ENCODE measurements at regions not wholly inside any gene's neighbourhood (a gene's known extent, or its start where the extent isn't known, plus 50 kb on each side); places are given as distances from the start of the nearest gene placed in this dataset.
A peak's percentile ranks its signal among the peaks of the same experiment; 100 is the strongest.

DNA sequence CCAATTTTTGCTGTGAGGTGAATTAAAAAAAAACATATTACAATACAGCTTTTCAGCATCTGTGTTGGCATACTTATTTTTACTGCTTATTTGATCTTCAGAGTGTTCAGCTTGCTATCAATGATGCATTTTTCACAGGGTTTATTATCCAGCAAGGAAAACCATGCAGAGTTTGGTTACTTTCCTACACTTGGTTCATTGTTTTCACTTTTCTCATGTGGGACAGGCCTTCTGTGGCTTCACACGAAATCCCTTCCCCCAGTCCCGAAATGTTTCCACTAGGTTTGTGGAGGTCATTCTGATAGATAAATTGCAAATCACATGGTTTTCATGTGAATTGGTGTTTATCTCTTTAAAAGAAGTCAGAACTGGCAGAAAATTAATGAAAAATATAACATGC lies 205.8 kb downstream of the SPCS3 start:
- 77 to 82% methylated on average over 2 of the region's 2 CpGs for WGBS, 2 donors
- TF ChIP-seq POLR2A (IDR thresholded peaks at IDR 0.05) = no peak
- TF ChIP-seq, protein P1, sequence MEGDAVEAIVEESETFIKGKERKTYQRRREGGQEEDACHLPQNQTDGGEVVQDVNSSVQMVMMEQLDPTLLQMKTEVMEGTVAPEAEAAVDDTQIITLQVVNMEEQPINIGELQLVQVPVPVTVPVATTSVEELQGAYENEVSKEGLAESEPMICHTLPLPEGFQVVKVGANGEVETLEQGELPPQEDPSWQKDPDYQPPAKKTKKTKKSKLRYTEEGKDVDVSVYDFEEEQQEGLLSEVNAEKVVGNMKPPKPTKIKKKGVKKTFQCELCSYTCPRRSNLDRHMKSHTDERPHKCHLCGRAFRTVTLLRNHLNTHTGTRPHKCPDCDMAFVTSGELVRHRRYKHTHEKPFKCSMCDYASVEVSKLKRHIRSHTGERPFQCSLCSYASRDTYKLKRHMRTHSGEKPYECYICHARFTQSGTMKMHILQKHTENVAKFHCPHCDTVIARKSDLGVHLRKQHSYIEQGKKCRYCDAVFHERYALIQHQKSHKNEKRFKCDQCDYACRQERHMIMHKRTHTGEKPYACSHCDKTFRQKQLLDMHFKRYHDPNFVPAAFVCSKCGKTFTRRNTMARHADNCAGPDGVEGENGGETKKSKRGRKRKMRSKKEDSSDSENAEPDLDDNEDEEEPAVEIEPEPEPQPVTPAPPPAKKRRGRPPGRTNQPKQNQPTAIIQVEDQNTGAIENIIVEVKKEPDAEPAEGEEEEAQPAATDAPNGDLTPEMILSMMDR (IDR thresholded peaks at IDR 0.05) = no peak
- intact Hi-C loops (cut with DNase I; ENCODE audit: low total_unique reads) = no loop called here
- no peak overlapping the region for H3K4me3 ChIP-seq (ENCODE audit: low read depth, poor library complexity, severe bottlenecking)
- DNase-seq (ENCODE audit: low spot score in 2 of 2) = no peak

DNA sequence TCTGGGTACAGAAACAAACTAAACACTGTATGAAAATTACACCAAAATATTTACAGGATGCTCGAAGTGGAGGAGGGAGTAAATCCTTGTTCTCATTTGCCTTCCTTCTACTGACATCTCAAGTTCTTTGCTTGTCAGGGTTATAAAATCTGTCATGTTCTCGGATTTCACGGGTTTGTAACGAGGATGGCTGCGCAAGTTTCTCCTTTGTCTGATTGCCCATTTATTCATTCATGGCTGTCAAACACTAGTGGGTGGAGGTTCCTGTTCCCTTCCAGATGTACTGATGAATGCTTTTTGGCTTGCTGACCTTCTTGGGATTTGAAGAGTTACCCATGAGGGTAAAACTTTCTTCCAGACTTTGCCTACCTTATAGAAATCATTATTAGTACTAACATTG lies 206.9 kb downstream of the SPCS3 start:
- DNase-seq (ENCODE audit: low spot score in 2 of 2) = no peak
- TF ChIP-seq, protein P1 (IDR thresholded peaks at IDR 0.05) = no peak
- TF ChIP-seq POLR2A (IDR thresholded peaks at IDR 0.05) = no peak
- intact Hi-C loops (cut with DNase I; ENCODE audit: low total_unique reads) = no loop called here
- WGBS, 2 donors = 20 to 28% methylated on average over 5 of the region's 5 CpGs
- H3K4me3 ChIP-seq (ENCODE audit: low read depth, poor library complexity, severe bottlenecking) = no peak overlapping the region

DNA sequence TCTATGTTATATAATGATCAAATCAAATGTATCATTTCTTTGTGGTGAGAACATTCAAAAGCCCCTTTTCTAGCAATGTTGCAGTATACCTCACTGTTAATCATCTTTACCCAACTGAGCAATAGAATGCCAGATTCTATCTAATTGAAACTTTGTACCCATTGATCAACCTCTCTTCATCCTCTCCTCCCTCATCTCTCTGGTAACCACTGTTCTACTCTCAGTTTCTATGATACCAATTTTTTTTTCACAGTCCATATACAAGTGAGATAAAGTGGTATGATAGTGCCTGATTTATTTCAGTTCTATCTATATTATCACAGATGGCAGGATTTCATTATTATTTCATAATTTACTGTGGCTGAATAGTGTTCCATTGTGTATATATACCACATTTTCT lies 209.8 kb downstream of the SPCS3 start:
- no peak for DNase-seq (ENCODE audit: low spot score in 2 of 2)
- intact Hi-C loops (cut with DNase I; ENCODE audit: low total_unique reads) = no loop called here
- no peak for TF ChIP-seq POLR2A (IDR thresholded peaks at IDR 0.05)
- no peak overlapping the region for H3K4me3 ChIP-seq (ENCODE audit: low read depth, poor library complexity, severe bottlenecking)

DNA sequence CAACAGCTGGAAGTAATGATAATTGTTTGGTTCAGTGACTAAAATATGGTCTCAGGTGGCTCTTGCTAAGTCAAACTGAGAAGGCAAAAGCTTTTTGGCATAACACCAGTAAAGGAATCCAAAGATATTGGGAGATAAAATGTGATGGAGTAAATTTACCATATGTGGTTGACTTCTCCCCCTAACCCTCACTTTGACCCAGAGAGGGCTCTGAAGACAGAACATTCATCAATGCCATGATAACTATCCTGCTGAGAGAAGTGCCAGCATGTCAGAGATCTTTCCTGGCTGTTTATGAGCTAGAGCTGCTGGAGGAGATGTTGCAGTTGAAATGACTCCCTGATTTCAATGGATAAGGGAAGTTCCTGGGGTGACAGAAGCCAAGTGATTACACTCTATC lies 213.4 kb downstream of the SPCS3 start:
- DNase-seq (ENCODE audit: low spot score in 2 of 2) = no peak
- no peak overlapping the region for H3K4me3 ChIP-seq (ENCODE audit: low read depth, poor library complexity, severe bottlenecking)
- TF ChIP-seq, protein P1 (IDR thresholded peaks at IDR 0.05) = no peak
- no peak for TF ChIP-seq POLR2A (IDR thresholded peaks at IDR 0.05)
- intact Hi-C loops (cut with DNase I; ENCODE audit: low total_unique reads) = no loop called here

DNA sequence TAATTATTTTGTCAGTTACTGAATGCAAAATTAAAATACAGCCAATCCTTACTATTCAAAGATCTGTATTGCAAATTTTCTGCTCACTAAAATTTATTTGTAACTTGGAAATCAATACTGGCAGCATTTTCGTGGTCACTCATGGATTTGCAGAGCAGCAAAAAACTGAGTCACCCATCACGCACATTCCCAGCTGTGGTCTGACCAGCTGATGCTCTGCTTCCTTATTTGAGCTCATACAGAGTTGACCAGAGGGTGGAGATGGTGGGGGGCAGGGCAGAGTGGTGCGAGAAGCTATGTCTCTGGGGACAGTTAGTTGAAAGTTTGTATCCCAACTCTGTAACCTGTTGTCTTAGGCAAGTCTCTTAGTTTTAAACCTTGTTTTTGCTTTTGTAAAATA lies 214.8 kb downstream of the SPCS3 start:
- intact Hi-C loops (cut with DNase I; ENCODE audit: low total_unique reads) = no loop called here
- 67 to 75% methylated on average over 3 of the region's 3 CpGs for WGBS, 2 donors
- TF ChIP-seq, protein P1 (IDR thresholded peaks at IDR 0.05) = no peak
- no peak for TF ChIP-seq POLR2A (IDR thresholded peaks at IDR 0.05)
- no peak for DNase-seq (ENCODE audit: low spot score in 2 of 2)
- H3K4me3 ChIP-seq (ENCODE audit: low read depth, poor library complexity, severe bottlenecking) = no peak overlapping the region

DNA sequence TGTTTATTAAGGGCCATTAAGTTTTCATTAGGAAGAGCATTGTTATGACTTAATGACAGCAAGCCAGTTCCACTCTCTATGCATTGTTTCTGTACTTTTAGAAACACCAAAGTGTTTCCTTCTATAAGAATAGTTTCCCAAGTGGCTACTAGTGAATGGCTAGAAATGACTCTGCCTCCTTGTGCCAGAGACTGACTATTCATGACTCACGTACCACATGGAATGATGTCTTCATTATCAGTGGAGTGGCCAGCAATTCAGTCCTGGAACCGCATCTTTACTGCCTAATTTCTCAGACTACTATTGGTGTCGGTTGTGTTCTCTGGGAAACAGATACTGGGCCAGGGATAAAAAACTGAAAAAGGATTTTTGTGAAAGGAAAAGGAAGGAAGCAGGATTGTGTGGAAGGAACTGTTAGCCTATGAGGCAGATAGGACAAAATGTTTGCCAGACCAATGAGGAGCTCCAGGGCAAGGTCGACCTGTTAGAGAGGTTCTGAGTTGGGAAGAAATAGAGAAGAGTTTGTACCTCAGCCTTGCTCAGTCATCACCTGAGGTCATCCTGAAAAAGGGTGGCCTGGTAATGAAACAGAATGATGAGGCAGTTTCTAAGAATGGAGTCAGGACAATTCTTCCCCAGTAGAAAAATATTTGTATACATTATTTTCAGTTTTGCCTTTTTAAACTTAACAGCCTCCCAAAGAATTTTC lies 218.6 kb downstream of the SPCS3 start:
- intact Hi-C loops (cut with DNase I; ENCODE audit: low total_unique reads) = no loop called here
- peak in 1 of 2 donors; percentile 17 for DNase-seq (ENCODE audit: low spot score in 2 of 2)
- 55 to 57% methylated on average over 4 of the region's 4 CpGs for WGBS, 2 donors

More for the DNA sequence above, 218.6 kb downstream of the SPCS3 start:
- no peak overlapping the region for H3K4me3 ChIP-seq (ENCODE audit: low read depth, poor library complexity, severe bottlenecking)
- TF ChIP-seq POLR2A (IDR thresholded peaks at IDR 0.05) = no peak
- TF ChIP-seq, protein P1 (IDR thresholded peaks at IDR 0.05) = no peak
